ENCODE measurements at regions not wholly inside any gene's neighbourhood (a gene's known extent, or its start where the extent isn't known, plus 50 kb on each side); places are given as distances from the start of the nearest gene placed in this dataset.
"Not testable (repeated sequence)": the region's sequence is repeated elsewhere in the genome, so short reads cannot be mapped to it uniquely, and the experiment has no call there.

GRCh38 chr18:44359741-44360140 is 320.9 kb upstream of the SETBP1 start:
- DNase-seq, result not testable (repeated sequence)

GRCh38 chr18:44362213-44362612 is 318.5 kb upstream of the SETBP1 start:
- not testable (repeated sequence) for DNase-seq

GRCh38 chr18:44370861-44371260 is 309.8 kb upstream of the SETBP1 start:
- no peak for DNase-seq

- no peak for DNase-seq
These were observed 305.7 kb upstream of the SETBP1 start for GRCh38 chr18:44374966-44375365.

- no peak for DNase-seq
These were observed 294.3 kb upstream of the SETBP1 start for GRCh38 chr18:44386401-44386800.

- DNase-seq, result no peak
These were observed 292.4 kb upstream of the SETBP1 start for GRCh38 chr18:44388329-44388728.

GRCh38 chr18:44392933-44393332 is 287.8 kb upstream of the SETBP1 start:
- DNase-seq, result no peak

- no peak for DNase-seq
These were observed 287.3 kb upstream of the SETBP1 start for GRCh38 chr18:44393406-44393805.

- no peak for DNase-seq
These were observed 284.1 kb upstream of the SETBP1 start for GRCh38 chr18:44396550-44396949.

- DNase-seq, result no peak
These were observed 271.6 kb upstream of the SETBP1 start for GRCh38 chr18:44409071-44409470.

- no peak for DNase-seq
These were observed 271.2 kb upstream of the SETBP1 start for GRCh38 chr18:44409515-44409914.

GRCh38 chr18:44410740-44411139 is 269.9 kb upstream of the SETBP1 start:
- no peak for DNase-seq

- DNase-seq, result no peak
These were observed 269.3 kb upstream of the SETBP1 start for GRCh38 chr18:44411262-44411905.

GRCh38 chr18:44411976-44412375 is 268.7 kb upstream of the SETBP1 start:
- no peak for DNase-seq

- peak; percentile 44 for DNase-seq
These were observed 256.7 kb upstream of the SETBP1 start for GRCh38 chr18:44423814-44424644.

GRCh38 chr18:44424645-44425035 is 256.0 kb upstream of the SETBP1 start:
- DNase-seq, result no peak

- no peak for DNase-seq
These were observed 255.5 kb upstream of the SETBP1 start for GRCh38 chr18:44425161-44425560.

- no peak for DNase-seq
These were observed 243.1 kb upstream of the SETBP1 start for GRCh38 chr18:44437603-44438002.

- no peak for DNase-seq
These were observed 230.5 kb upstream of the SETBP1 start for GRCh38 chr18:44450226-44450625.

- no peak for DNase-seq
These were observed 228.3 kb upstream of the SETBP1 start for GRCh38 chr18:44452346-44452745.

GRCh38 chr18:44453505-44453904 is 227.2 kb upstream of the SETBP1 start:
- DNase-seq, result no peak

GRCh38 chr18:44458777-44459176 is 221.9 kb upstream of the SETBP1 start:
- peak; percentile 51 for DNase-seq

- no peak for DNase-seq
These were observed 216.1 kb upstream of the SETBP1 start for GRCh38 chr18:44464398-44465180.

- no peak for DNase-seq
These were observed 215.3 kb upstream of the SETBP1 start for GRCh38 chr18:44465381-44465841.
